GM21576 (cell line): ENCODE measurements at regions not wholly inside any gene's neighbourhood (a gene's known extent, or its start where the extent isn't known, plus 50 kb on each side); places are given as distances from the start of the nearest gene placed in this dataset.

Source experiments
- ATAC-seq: cut with Tn5 transposase; IDR thresholded peaks from one replicate; pipeline ENCODE4 v1.9.1; 2021; ENCODE audit warnings: mild to moderate bottlenecking, moderate library complexity; ENCODE audit not compliant: unreplicated experiment

GRCh38 chr3:176933704-176934103 lies 263.6 kb downstream of the TBL1XR1 start:
- no peak for ATAC-seq

GRCh38 chr3:176932433-176932832 lies 264.8 kb downstream of the TBL1XR1 start:
- no peak for ATAC-seq

- no peak for ATAC-seq
Measured at GRCh38 chr3:176931991-176932390, 265.3 kb downstream of the TBL1XR1 start.

DNA sequence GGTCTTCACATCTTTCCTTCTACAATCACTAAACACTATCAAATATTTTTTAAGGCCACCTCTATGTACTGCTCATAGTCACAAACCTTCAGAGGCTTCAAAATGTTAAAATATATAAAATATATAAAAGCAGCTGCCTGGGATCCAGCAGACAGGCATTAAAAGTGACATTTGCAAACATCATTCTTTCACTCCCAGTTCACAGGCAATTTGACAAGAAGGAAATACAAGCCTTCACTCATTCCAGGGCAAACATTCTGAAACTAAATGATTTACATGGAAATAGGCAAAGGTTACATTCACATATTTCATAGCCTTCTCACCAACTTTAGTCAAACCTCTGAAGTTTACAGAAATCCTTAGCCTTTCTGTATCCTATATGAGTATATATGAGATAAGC lies 266.3 kb downstream of the TBL1XR1 start:
- ATAC-seq: no peak

DNA sequence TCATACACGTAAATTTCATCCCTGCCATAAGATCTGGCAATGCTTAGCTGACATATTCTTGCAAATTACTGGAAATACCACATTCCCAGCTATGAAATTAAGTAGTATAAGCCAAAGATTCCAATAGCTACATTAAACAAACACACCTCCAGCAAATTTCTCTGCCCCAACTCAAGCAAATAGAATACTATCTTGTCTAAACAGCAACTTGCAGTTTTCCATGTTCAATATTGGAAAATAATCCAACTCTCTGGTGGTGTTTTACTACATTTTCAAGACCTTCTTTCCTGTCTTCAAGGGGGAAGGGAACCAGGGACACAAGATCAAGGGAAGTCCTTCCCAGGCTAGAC lies 268.7 kb downstream of the TBL1XR1 start:
- ATAC-seq: no peak

- no peak for ATAC-seq
Measured at GRCh38 chr3:176927706-176928581, 269.3 kb downstream of the TBL1XR1 start.

GRCh38 chr3:176927280-176927679 lies 270.0 kb downstream of the TBL1XR1 start:
- ATAC-seq: no peak

GRCh38 chr3:176926688-176927087 lies 270.6 kb downstream of the TBL1XR1 start:
- no peak for ATAC-seq

DNA sequence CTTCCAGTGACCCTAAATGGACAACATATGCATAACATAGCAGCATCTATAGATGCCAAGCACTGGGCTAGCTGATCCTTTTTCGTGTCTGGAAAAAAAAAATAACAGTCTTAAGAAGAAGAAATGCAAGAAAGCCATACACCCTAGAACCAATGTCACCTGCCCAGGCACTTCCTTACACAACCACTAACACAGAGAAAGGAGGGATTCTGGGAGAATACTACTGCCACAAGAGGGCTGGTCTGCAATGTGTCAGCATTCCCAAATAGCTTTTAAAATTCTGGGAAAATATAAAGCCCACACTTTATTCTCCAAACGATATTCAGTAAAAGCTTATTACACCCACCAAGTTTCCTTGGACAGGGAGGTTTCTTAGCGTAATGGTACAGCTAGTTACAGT lies 271.2 kb downstream of the TBL1XR1 start:
- no peak for ATAC-seq

DNA sequence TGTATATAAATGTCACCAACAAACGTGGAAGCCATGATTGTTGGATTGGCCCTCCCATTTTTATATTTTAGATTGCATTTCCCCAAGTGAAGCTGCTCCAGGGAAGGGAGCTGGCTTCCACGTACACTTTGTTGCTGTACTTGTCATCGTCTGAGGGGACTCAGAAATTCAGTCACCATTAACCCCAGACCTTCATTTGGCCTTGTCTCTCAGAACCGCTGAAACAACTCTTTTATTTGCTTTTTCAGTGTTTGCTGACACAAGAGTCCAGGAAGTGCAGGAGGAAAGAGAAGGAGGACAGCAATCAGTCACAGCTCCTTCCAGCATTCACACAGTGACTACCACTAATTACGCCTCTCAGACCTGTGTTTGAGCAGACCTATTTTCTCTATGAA lies 276.5 kb downstream of the TBL1XR1 start:
- ATAC-seq: no peak

GRCh38 chr3:176919836-176920765 lies 277.2 kb downstream of the TBL1XR1 start:
- no peak for ATAC-seq

DNA sequence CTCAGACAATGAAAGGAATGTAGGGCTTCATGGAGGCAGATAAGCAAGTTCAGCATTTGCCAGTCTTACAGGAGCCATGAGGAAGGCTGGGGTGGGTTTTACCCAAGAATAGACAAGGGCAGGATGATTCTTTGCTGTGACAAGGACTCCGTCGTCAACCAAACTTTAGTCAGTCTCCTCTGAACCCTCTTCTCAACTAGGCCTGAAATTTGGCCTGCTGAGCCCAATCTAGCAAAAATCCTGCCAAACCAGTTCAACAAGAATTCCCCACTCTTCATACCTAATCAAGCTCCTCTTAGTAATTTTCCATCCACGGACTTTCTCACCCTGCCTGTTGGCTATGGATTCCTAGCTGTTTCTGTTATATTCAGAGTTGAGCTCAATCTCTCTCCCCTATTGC lies 280.5 kb downstream of the TBL1XR1 start:
- no peak for ATAC-seq

DNA sequence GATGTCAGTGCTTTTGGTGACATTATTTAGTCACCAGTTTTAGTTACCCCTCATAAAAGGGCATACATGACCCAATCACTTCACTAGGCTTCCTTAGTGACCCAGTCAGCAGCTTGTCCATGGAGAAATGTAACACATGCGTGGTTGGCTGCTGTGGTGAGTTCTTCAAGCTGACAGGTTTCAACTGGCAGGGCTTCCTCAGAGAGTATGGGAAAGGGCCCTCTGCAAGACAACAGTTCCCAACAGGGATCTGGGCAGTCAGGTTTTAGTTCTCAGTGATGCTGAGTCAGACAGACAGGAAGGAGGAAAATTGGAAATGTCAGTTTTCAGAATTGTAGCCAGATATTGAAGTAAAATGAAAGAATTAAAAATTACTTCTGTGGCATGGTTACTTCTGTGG lies 282.5 kb downstream of the TBL1XR1 start:
- ATAC-seq: no peak

DNA sequence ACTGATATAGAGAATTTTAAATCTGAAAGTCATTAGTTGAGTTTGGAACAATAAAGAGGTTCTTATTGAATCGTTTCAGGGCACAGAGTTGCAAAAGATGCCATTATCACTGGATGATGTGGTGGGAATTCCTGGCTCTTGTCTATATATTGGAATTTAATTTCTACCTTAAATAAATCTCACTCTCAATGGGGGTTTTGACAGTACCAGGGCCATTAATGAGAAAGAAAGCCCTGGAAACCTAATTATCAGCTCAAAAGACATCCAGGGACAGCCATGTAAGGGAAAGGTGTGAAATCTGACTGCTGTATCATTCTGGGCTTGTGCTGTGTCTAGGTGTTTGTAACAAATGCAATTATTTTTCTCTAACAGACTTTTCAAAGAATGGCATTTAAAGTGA lies 285.7 kb downstream of the TBL1XR1 start:
- no peak for ATAC-seq

DNA sequence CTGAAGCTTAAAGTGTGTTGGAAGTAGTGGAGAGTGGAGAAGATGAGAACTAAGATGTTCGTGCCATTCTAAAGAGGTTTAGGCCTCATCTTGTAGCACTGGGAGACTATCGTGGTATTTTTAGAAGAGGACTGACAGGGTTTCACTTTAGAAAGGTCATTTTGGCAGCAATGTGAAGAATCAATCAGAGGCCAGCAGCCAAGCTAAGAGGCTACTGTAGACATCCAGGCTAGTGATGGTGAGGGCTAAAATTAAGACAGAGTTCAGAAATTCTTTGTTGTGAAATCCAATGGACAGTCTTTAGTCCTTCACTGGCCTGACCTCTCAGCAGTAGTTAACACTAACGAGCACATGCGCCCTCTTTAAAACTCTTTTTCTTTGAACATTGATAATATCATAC lies 288.2 kb downstream of the TBL1XR1 start:
- ATAC-seq: no peak

DNA sequence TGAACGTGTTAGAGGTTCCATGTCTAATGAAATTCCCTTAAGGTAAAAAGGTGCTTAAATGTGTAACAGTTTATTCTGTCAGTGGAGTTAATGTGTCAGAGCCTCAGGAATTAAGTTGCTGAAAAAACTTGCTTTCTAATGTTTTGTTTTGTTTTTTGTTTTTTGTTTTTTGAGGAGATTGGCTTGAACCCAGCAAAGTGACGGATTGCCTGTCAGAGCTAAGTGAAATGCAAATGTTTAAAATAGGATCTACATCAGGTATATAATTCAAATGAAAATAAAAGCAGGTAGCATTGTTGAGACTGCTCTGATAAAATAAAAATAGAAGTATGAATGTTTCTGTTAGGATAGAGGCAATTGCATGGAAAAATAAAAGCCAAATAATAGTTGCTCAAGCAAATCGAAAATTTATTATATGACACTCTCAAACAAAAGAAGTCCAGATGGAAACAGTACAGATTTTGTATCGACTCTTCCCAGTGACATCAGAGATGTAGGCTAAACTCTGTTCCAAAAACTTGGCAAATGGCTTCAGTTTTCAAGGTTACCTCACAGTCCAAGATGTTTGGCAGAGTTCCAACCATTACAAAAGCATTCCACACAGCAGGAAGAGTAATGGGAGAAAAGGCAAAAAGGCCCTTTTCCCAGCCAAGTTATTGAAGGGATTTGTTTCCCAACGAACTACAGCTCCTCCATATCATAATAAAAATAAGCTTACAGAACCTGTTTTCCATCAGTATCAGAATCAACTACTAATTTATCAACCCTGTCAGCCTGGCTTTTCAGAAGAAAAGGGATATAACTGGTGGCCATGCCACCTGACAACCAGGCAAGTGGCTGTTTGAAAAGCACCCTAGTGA lies 291.0 kb downstream of the TBL1XR1 start:
- no peak for ATAC-seq

DNA sequence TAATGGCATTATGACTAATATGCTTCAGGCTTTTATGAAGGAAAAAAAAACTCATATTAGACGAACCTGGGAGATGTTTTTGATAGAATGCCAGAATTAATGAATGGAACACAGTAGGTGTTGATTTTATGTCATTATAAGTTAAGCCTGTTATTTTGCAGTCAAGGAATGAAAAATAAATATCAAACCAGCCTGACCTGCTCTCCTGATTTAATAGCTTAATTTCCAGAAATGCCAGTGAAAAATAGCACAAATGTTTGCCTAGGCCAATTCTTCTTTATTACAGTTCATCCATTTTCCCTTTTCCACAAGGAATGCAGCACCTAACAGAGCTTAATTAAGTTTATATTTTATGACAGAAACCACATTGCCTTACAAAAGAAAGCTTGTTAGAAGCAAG lies 292.0 kb downstream of the TBL1XR1 start:
- ATAC-seq: no peak

GRCh38 chr3:176904506-176904905 lies 292.8 kb downstream of the TBL1XR1 start:
- no peak for ATAC-seq

- ATAC-seq: no peak
Measured at GRCh38 chr3:176896640-176897039, 300.6 kb downstream of the TBL1XR1 start.

- no peak for ATAC-seq
Measured at GRCh38 chr3:176896165-176896564, 301.1 kb downstream of the TBL1XR1 start.

DNA sequence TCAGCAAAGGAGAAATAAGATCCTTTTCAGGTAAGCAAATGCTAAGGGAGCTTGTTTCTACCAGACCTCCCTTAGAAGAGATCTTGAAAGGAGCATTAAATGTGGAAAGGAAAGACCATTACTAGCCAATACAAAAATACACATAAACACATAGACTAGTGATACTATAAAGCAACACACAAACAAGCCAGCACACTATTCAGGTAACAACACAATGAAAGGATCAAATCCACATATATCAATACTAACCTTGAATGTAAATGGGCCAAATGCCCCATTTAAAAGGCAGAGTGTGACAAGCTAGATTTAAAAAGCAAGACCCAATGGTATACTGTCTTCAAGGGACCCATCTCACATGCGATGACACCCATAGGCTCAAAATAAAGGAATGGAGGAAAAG lies 317.6 kb downstream of the TBL1XR1 start:
- ATAC-seq: no peak
